Esophagus muscularis mucosa (tissue), 3 donors: ENCODE measurements at regions not wholly inside any gene's neighbourhood (a gene's known extent, or its start where the extent isn't known, plus 50 kb on each side); places are given as distances from the start of the nearest gene placed in this dataset.

Experiments used
- POLR2A ChIP-seq: fragments of 450-650 bp; IDR thresholded peaks from one replicate; pipeline ENCODE4 v1.6.1; 2017; ENCODE audit warnings: antibody characterized with exemption, moderate library complexity, mild to moderate bottlenecking, low read depth
- POLR2AphosphoS5 ChIP-seq, 2 donors: sonication (generic); formaldehyde crosslinking; IDR thresholded peaks; one replicate each; pipeline ENCODE4 v1.6.1; 2017; ENCODE audit warnings: antibody characterized with exemption in 2 of 2
- TF ChIP-seq, protein P1 (sequence below), 3 experiments: fragments of 200-600 bp in 2 of 3; fragments of 450-650 bp in 1 of 3; sonication (generic) in 2 of 3; IDR thresholded peaks; one replicate each; pipeline ENCODE4 v1.5.1; 2017 to 2019; ENCODE audit warnings: antibody characterized with exemption in 3 of 3, mild to moderate bottlenecking in 2 of 3, moderate library complexity in 1 of 3

DNA sequence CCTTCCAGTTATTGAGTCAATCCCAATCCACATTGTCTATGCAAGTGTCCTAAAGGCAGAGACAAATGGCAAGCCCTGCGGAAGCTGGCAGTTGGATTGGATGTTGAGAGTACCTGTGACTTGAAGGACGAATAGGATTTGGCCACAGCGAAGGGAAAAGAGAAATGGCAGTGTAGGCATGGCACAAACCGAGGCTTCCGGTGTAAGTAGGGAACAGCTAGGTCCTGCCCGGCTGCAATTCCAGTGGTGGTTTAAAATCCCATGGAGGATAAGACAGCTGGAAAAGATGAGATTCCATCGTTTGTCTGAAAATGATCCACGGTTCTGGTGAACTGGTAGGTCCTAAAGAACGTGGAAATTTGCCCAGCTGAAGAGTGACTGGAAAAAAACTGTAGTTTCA, 296.2 kb downstream of the TCERG1L start:
- TF ChIP-seq POLR2A (no peak), POLR2AphosphoS5 (IDR thresholded peaks at IDR 0.05) (no peak)
- TF ChIP-seq, protein P1, sequence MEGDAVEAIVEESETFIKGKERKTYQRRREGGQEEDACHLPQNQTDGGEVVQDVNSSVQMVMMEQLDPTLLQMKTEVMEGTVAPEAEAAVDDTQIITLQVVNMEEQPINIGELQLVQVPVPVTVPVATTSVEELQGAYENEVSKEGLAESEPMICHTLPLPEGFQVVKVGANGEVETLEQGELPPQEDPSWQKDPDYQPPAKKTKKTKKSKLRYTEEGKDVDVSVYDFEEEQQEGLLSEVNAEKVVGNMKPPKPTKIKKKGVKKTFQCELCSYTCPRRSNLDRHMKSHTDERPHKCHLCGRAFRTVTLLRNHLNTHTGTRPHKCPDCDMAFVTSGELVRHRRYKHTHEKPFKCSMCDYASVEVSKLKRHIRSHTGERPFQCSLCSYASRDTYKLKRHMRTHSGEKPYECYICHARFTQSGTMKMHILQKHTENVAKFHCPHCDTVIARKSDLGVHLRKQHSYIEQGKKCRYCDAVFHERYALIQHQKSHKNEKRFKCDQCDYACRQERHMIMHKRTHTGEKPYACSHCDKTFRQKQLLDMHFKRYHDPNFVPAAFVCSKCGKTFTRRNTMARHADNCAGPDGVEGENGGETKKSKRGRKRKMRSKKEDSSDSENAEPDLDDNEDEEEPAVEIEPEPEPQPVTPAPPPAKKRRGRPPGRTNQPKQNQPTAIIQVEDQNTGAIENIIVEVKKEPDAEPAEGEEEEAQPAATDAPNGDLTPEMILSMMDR (IDR thresholded peaks at IDR 0.05), result no peak
